Testis (tissue), 2 donors: ENCODE measurements at regions not wholly inside any gene's neighbourhood (a gene's known extent, or its start where the extent isn't known, plus 50 kb on each side); places are given as distances from the start of the nearest gene placed in this dataset.

ENCODE experiments used
- DNase-seq: peaks from one replicate; pipeline ENCODE4 v3.0.0-alpha.2; 2019
- H3K27ac ChIP-seq, 2 donors: fragments of 200-600 bp; sonication (generic); one replicate each; pipeline ENCODE4 v1.5.1; 2019
- H3K27me3 ChIP-seq: fragments of 200-600 bp; sonication (generic); one replicate; pipeline ENCODE4 v1.5.1; 2019
- H3K36me3 ChIP-seq: fragments of 200-600 bp; sonication (generic); one replicate; pipeline ENCODE4 v1.5.1; 2017; ENCODE audit warnings: low read depth; ENCODE audit errors: missing control alignments
- H3K4me1 ChIP-seq: fragments of 200-600 bp; sonication (generic); one replicate; pipeline ENCODE4 v1.5.1; 2019
- H3K4me3 ChIP-seq, 2 donors: fragments of 200-600 bp; sonication (generic); one replicate each; pipeline ENCODE4 v1.5.1; 2017 to 2019
- H3K9me3 ChIP-seq: fragments of 200-600 bp; sonication (generic); one replicate; pipeline ENCODE4 v1.5.1; 2017
- CTCF ChIP-seq, 3 experiments: fragments of 450-650 bp in 2 of 3; fragments of 200-600 bp in 1 of 3; sonication (generic) in 1 of 3; IDR thresholded peaks; one replicate each; pipeline ENCODE4 v1.5.1; 2016 to 2019; ENCODE audit warnings: antibody characterized with exemption in 3 of 3, mild to moderate bottlenecking in 2 of 3, moderate library complexity in 1 of 3
- POLR2A ChIP-seq: fragments of 450-650 bp; IDR thresholded peaks from one replicate; pipeline ENCODE4 v1.6.1; 2017; ENCODE audit warnings: antibody characterized with exemption, mild to moderate bottlenecking, moderate library complexity
- WGBS, 2 donors: methylation state at CpG; one replicate each; pipeline ENCODE4 v1.1.5; 2018; 5-methylcytosine and 5-hydroxymethylcytosine counted together
- intact Hi-C: fragments of 100-400 bp; cut with DNase I; formaldehyde crosslinking; loops from one replicate; pipeline ENCODE4 v1.15.1; 2023; ENCODE audit warnings: low total_unique reads

GRCh38 chr2:167487728-167488127 is 599.4 kb downstream of the XIRP2 start:
- no peaks in the 10 kb centered on the region for H3K36me3 ChIP-seq
- no peak for DNase-seq
- H3K27me3 ChIP-seq: no peaks in the 10 kb centered on the region
- intact Hi-C loops: no loop called here
- TF ChIP-seq CTCF (IDR thresholded peaks at IDR 0.05) (no peak), POLR2A (no peak)
- no peak overlapping the region for H3K27ac ChIP-seq
- H3K9me3 ChIP-seq: no peaks in the 10 kb centered on the region
- H3K4me3 ChIP-seq: no peak overlapping the region
- no peaks in the 10 kb centered on the region for H3K4me1 ChIP-seq
- 90 to 92% methylated on average over 3 of the region's 3 CpGs for WGBS, 2 donors

- Histone ChIP-seq H3K9me3 (no peaks in the 10 kb centered on the region), H3K4me3 (no peak overlapping the region), H3K27ac (no peak overlapping the region), H3K36me3 (no peaks in the 10 kb centered on the region), H3K27me3 (no peaks in the 10 kb centered on the region), H3K4me1 (no peaks in the 10 kb centered on the region)
- no peak for DNase-seq
- intact Hi-C loops: no loop called here
- WGBS, 2 donors: 90 to 91% methylated on average over 1 of the region's 1 CpG
- TF ChIP-seq CTCF (IDR thresholded peaks at IDR 0.05): no peak
- no peak for TF ChIP-seq POLR2A
These were observed 596.6 kb downstream of the XIRP2 start for GRCh38 chr2:167484875-167485274.

- no peak overlapping the region for H3K27ac ChIP-seq
- TF ChIP-seq CTCF (IDR thresholded peaks at IDR 0.05): no peak
- TF ChIP-seq POLR2A: no peak
- no peaks in the 10 kb centered on the region for H3K9me3 ChIP-seq
- DNase-seq: no peak
- no peak overlapping the region for H3K4me3 ChIP-seq
- intact Hi-C loops: no loop called here
- no peaks in the 10 kb centered on the region for H3K36me3 ChIP-seq
- H3K27me3 ChIP-seq: no peaks in the 10 kb centered on the region
- WGBS, 2 donors: 63 to 77% methylated on average over 2 of the region's 2 CpGs
- H3K4me1 ChIP-seq: no peaks in the 10 kb centered on the region
These were observed 592.7 kb downstream of the XIRP2 start for GRCh38 chr2:167480986-167481309.

GRCh38 chr2:167480232-167480985 is 592.1 kb downstream of the XIRP2 start:
- TF ChIP-seq CTCF (IDR thresholded peaks at IDR 0.05) (no peak), POLR2A (no peak)
- intact Hi-C loops: no loop called here

GRCh38 chr2:167478196-167478595 is 589.9 kb downstream of the XIRP2 start:
- Histone ChIP-seq H3K4me3 (no peak overlapping the region), H3K27ac (no peak overlapping the region), H3K36me3 (no peaks in the 10 kb centered on the region), H3K27me3 (no peaks in the 10 kb centered on the region), H3K4me1 (no peaks in the 10 kb centered on the region), H3K9me3 (no peaks in the 10 kb centered on the region)
- TF ChIP-seq POLR2A (no peak), CTCF (IDR thresholded peaks at IDR 0.05) (no peak)
- no peak for DNase-seq
- intact Hi-C loops: no loop called here
- WGBS, 2 donors: 70 to 86% methylated on average over 3 of the region's 3 CpGs

More at GRCh38 chr2:167480232-167480985, 592.1 kb downstream of the XIRP2 start:
- H3K27me3 ChIP-seq: no peaks in the 10 kb centered on the region
- no peak overlapping the region for H3K4me3 ChIP-seq
- whole genome bisulfite sequencing, 2 donors: 79 to 82% methylated on average over 6 of the region's 6 CpGs
- no peak overlapping the region for H3K27ac ChIP-seq
- no peaks in the 10 kb centered on the region for H3K4me1 ChIP-seq
- no peaks in the 10 kb centered on the region for H3K36me3 ChIP-seq
- DNase-seq: no peak
- no peaks in the 10 kb centered on the region for H3K9me3 ChIP-seq
